WTC11 (cell line): ENCODE measurements at regions not wholly inside any gene's neighbourhood (a gene's known extent, or its start where the extent isn't known, plus 50 kb on each side); places are given as distances from the start of the nearest gene placed in this dataset.

Experiments used
- ATF2 ChIP-seq: sonication (generic); formaldehyde crosslinking; IDR thresholded peaks from 2 replicates; pipeline ENCODE4 v1.8.1; 2022; ENCODE audit warnings: low read depth, missing genetic modification reagents, borderline replicate concordance
- CREB1 ChIP-seq: sonication (generic); formaldehyde crosslinking; IDR thresholded peaks from 2 replicates; pipeline ENCODE4 v1.8.0; 2023; ENCODE audit warnings: mild to moderate bottlenecking, missing genetic modification reagents
- IRF2 ChIP-seq: sonication (generic); formaldehyde crosslinking; IDR thresholded peaks from 2 replicates; pipeline ENCODE4 v1.8.0; 2022; ENCODE audit warnings: low read depth, missing genetic modification reagents, borderline replicate concordance
- PREB ChIP-seq: sonication (generic); formaldehyde crosslinking; IDR thresholded peaks from 2 replicates; pipeline ENCODE4 v1.8.1; 2022; ENCODE audit warnings: mild to moderate bottlenecking, missing genetic modification reagents, moderate library complexity, borderline replicate concordance
- SMAD3 ChIP-seq: sonication (generic); formaldehyde crosslinking; IDR thresholded peaks from 2 replicates; pipeline ENCODE4 v1.8.0; 2022; ENCODE audit warnings: missing genetic modification reagents, mild to moderate bottlenecking, borderline replicate concordance
- STAT6 ChIP-seq: sonication (generic); formaldehyde crosslinking; conservative IDR thresholded peaks from 2 replicates; pipeline ENCODE4 v1.8.1; 2023; ENCODE audit warnings: mild to moderate bottlenecking, low read depth, missing genetic modification reagents, moderate library complexity
- TEAD1 ChIP-seq: sonication (generic); formaldehyde crosslinking; IDR thresholded peaks from 2 replicates; pipeline ENCODE4 v1.8.0; 2022; ENCODE audit warnings: mild to moderate bottlenecking, missing genetic modification reagents
- TEAD4 ChIP-seq: sonication (generic); formaldehyde crosslinking; IDR thresholded peaks from 2 replicates; pipeline ENCODE4 v1.8.0; 2022; ENCODE audit warnings: mild to moderate bottlenecking, missing genetic modification reagents
- TP53 ChIP-seq: sonication (generic); formaldehyde crosslinking; IDR thresholded peaks from 2 replicates; pipeline ENCODE4 v1.8.1; 2023; ENCODE audit warnings: mild to moderate bottlenecking, missing genetic modification reagents
- ZNF423 ChIP-seq: fragments of 250-450 bp; sonication (Bioruptor Pico); IDR thresholded peaks from 2 replicates; pipeline ENCODE4 v2.1.2; 2022; ENCODE audit warnings: mild to moderate bottlenecking, moderate library complexity
- TF ChIP-seq, protein P1 (sequence below): fragments of 200-600 bp; IDR thresholded peaks from 2 replicates; pipeline ENCODE4 v1.8.0; 2022; ENCODE audit warnings: antibody characterized with exemption
- TF ChIP-seq, protein P2 (sequence below): sonication (generic); formaldehyde crosslinking; IDR thresholded peaks from 2 replicates; pipeline ENCODE4 v1.8.0; 2023; ENCODE audit warnings: missing genetic modification reagents, mild to moderate bottlenecking, borderline replicate concordance
- TF ChIP-seq, protein P3 (sequence below): sonication (generic); formaldehyde crosslinking; IDR thresholded peaks from 2 replicates; pipeline ENCODE4 v1.8.1; 2023; ENCODE audit warnings: mild to moderate bottlenecking, missing genetic modification reagents, moderate library complexity

GRCh38 chr10:91048380-91048779 lies 127.5 kb upstream of the ANKRD1 start:
- TF ChIP-seq, protein P1, sequence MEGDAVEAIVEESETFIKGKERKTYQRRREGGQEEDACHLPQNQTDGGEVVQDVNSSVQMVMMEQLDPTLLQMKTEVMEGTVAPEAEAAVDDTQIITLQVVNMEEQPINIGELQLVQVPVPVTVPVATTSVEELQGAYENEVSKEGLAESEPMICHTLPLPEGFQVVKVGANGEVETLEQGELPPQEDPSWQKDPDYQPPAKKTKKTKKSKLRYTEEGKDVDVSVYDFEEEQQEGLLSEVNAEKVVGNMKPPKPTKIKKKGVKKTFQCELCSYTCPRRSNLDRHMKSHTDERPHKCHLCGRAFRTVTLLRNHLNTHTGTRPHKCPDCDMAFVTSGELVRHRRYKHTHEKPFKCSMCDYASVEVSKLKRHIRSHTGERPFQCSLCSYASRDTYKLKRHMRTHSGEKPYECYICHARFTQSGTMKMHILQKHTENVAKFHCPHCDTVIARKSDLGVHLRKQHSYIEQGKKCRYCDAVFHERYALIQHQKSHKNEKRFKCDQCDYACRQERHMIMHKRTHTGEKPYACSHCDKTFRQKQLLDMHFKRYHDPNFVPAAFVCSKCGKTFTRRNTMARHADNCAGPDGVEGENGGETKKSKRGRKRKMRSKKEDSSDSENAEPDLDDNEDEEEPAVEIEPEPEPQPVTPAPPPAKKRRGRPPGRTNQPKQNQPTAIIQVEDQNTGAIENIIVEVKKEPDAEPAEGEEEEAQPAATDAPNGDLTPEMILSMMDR = no peak
- TF ChIP-seq SMAD3 (CRISPR knock-in tag) (no peak), PREB (CRISPR knock-in tag) (no peak), TEAD4 (CRISPR knock-in tag) (no peak), ZNF423 (no peak), STAT6 (no peak), TEAD1 (no peak), IRF2 (no peak), CREB1 (CRISPR knock-in tag) (no peak), ATF2 (no peak), TP53 (CRISPR knock-in tag) (no peak)
- TF ChIP-seq, protein P2, sequence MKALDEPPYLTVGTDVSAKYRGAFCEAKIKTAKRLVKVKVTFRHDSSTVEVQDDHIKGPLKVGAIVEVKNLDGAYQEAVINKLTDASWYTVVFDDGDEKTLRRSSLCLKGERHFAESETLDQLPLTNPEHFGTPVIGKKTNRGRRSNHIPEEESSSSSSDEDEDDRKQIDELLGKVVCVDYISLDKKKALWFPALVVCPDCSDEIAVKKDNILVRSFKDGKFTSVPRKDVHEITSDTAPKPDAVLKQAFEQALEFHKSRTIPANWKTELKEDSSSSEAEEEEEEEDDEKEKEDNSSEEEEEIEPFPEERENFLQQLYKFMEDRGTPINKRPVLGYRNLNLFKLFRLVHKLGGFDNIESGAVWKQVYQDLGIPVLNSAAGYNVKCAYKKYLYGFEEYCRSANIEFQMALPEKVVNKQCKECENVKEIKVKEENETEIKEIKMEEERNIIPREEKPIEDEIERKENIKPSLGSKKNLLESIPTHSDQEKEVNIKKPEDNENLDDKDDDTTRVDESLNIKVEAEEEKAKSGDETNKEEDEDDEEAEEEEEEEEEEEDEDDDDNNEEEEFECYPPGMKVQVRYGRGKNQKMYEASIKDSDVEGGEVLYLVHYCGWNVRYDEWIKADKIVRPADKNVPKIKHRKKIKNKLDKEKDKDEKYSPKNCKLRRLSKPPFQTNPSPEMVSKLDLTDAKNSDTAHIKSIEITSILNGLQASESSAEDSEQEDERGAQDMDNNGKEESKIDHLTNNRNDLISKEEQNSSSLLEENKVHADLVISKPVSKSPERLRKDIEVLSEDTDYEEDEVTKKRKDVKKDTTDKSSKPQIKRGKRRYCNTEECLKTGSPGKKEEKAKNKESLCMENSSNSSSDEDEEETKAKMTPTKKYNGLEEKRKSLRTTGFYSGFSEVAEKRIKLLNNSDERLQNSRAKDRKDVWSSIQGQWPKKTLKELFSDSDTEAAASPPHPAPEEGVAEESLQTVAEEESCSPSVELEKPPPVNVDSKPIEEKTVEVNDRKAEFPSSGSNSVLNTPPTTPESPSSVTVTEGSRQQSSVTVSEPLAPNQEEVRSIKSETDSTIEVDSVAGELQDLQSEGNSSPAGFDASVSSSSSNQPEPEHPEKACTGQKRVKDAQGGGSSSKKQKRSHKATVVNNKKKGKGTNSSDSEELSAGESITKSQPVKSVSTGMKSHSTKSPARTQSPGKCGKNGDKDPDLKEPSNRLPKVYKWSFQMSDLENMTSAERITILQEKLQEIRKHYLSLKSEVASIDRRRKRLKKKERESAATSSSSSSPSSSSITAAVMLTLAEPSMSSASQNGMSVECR (CRISPR knock-in tag) = no peak
- TF ChIP-seq, protein P3, sequence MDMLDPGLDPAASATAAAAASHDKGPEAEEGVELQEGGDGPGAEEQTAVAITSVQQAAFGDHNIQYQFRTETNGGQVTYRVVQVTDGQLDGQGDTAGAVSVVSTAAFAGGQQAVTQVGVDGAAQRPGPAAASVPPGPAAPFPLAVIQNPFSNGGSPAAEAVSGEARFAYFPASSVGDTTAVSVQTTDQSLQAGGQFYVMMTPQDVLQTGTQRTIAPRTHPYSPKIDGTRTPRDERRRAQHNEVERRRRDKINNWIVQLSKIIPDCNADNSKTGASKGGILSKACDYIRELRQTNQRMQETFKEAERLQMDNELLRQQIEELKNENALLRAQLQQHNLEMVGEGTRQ (CRISPR knock-in tag) = no peak
